ENCODE measurements at regions not wholly inside any gene's neighbourhood (a gene's known extent, or its start where the extent isn't known, plus 50 kb on each side); places are given as distances from the start of the nearest gene placed in this dataset.
"Not testable (repeated sequence)": the region's sequence is repeated elsewhere in the genome, so short reads cannot be mapped to it uniquely, and the experiment has no call there.

GRCh38 chr16:50449800-50450199 is 81.0 kb upstream of the BRD7 start:
- DNase-seq, result no peak

DNA sequence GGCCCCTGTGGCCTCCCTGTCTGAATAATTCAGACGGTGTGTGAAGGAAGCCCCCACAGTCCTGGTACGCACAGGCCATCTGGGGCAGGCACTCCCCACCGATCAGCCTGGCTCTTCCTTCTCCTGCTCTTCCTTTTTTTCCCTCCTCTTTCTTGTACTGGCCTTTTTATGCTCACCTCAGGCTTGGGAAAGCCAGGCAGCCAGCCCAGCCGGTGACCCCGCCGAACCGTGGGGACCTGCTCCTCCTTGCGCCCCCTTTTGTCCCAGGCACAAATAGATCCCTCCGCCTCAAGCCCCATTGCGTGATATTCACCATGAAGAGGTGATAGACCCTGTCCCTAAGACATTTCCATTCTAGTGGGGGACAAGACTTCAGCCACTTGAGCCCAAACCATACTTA is 80.2 kb upstream of the BRD7 start:
- no peak for DNase-seq

DNA sequence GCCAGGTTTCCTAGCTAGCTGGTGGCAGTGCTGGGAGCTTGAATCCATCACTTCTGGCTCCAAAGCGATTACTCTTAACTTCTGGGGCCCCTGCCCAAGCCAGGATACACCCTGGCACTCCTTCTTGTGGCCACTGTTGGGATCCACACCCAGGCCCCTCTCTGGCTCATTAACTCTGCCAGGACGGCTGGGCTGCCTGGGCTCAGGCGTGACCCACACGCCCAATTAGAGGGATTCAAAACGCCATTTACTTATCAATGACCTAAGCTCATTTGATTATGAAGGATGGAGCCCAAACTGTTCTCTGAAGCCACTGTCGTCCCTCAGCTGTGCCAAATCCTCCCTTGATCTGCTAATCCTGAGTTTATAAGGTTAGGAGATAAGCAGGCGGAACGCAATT is 79.7 kb upstream of the BRD7 start:
- no peak for DNase-seq

DNA sequence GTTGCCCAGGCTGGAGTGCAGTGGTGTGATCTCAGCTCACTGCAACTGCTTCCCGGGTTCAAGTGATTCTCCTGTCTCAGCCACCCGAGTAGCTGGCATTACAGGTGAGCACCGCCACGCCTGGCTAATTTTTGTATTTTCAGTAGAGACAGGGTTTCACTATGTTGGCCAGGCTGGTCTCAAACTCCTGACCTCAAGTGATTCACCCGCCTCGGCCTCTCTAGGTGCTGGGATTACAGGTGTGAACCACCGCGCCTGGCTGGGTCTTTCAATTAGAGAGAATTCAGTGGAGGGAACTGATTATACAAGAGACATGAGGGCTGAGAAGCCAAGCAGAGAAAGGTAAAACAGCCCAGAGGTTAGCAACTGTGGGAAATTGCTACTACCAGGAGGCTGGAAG is 78.6 kb upstream of the BRD7 start:
- not testable (repeated sequence) for DNase-seq

- no peak for DNase-seq
These were observed 78.1 kb upstream of the BRD7 start for GRCh38 chr16:50446861-50447260.

DNA sequence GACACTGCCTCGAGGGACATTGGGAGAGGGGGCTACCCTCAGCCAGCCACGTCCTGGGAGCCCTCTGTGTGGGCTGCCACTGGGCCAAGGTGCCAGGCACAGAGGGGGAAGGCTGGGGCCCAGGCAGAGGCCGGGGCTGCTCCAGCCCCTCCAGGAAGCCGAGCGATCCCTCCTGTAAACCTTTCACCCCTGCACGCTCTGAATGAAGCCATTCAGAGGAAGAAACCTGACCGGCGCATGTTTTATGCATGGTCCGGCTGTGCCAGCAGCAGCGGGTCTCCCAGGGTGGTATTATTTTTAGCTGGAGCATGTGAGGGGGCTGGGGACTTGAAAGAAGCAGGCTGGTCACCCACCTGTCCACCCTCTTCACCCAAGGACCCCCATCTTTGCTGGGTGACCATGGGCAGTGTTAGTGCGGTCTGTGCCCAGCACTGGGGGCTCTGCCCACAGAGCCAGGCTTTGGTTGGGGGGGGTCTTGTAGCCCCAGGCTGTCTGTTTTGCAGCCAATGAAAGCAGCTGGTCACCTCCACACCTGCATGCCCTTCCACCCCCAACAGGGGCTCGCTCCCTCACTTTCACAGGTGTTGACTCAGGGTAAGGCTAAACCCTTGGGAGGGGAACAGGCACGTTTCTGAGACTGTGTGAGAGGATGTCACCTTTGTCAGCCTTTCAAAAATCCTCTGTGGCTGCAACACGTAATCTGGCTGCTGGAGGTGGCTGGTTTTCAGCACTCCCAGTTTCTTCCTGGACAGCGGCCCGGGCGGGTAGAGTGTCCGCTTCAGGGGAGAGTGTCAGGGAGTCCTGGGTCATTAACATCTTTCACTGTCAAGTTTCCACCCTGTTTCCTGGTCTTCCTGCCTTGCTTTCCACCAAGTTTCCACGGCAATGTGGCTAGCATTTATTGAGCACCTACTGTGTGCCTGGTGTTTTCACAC is 77.1 kb upstream of the BRD7 start:
- no peak for DNase-seq

GRCh38 chr16:50444526-50444925 is 75.7 kb upstream of the BRD7 start:
- DNase-seq, result no peak

DNA sequence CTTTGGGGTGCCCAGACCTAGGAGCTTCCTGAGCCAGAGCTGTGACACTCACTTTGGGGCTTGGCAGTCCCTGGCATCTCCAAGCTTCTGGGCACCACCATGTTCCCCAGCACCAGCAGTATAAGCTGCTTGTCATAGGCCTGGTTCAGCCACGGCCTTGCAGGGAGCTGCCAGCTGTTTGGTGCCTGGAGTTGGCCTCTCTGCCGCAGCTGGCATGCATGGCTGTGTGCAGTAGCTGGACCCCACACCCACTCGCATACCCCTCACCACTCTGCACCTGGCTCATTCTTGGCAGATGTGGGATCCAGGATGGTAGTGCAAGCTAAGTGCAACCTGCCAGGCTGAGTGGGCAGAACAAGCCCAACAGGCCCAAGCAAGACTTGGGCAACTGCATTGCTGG is 73.4 kb upstream of the BRD7 start:
- no peak for DNase-seq

- no peak for DNase-seq
These were observed 72.8 kb upstream of the BRD7 start for GRCh38 chr16:50441486-50442157.

GRCh38 chr16:50440991-50441390 is 72.2 kb upstream of the BRD7 start:
- DNase-seq, result no peak

DNA sequence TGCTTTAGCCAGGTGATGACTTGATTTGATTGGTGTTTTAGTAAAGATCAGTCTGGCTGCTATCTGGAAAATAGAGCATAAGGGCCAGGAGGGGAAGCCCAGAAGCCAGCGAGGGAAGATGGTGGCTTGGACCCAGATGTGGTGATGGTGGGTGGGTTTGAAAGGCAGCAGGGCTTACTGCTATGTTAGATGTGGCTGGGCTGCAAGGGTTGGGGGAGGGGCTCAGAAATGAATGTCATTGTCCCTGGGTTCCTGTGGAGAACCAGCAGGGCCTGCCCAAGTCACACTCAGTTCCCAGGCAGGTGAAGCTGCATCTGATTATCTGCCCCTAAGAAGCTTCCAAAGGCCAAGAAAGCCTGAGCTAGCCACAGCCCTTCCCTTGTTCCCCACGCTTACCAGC is 71.7 kb upstream of the BRD7 start:
- DNase-seq, result no peak

- no peak for DNase-seq
These were observed 69.1 kb upstream of the BRD7 start for GRCh38 chr16:50437769-50438437.

GRCh38 chr16:50436271-50436670 is 67.5 kb upstream of the BRD7 start:
- no peak for DNase-seq

DNA sequence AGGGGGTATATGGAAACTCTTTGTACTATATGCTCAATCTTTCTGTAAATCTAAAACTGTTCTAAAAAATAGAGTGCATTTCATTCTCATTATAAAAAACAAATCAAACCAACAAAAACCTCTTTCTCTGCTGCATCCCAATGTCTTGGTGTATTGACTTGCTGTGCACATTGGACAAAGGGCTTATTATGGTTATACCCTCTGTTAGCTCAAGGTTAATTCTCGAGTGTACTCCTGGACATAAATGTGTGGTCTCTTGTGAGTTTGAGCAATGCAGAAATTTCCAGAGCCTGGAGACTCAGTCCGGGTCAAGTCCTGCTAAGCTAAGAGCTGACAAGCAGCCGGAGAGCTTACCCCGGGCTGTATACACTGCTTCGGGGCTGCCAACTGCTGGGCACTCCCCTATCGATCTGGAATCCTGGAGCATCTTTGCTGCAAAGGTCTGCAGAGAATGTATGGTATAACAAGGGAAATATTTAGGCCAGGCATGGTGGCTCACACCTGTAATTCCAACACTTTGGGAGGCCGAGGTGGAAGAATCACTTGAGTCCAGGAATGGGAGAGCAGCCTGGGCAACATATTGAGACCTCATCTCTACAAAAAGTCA is 66.2 kb upstream of the BRD7 start:
- no peak for DNase-seq

GRCh38 chr16:50430076-50430475 is 61.3 kb upstream of the BRD7 start:
- no peak for DNase-seq

DNA sequence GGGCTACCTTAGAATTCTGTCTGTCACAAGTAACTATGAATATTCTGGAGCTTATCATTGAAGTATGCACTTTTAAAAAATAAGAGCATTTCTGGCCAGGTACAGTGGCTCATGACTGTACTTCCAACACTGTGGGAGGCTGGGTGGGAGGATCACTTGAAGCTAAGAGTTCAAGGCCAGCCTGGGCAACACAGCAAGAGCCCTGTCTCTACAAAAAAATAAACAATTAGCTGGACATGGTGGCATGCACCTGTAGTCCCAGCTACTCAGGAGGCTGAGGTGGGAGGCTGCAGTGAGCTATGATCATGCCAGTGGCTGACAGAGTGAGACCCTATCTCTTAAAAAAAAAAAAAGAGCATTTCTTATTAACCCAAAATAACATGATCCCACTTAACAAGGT is 60.0 kb upstream of the BRD7 start:
- no peak for DNase-seq

- DNase-seq, result no peak
These were observed 59.3 kb upstream of the BRD7 start for GRCh38 chr16:50428116-50428515.

GRCh38 chr16:50427107-50427506 is 58.3 kb upstream of the BRD7 start:
- DNase-seq, result no peak

DNA sequence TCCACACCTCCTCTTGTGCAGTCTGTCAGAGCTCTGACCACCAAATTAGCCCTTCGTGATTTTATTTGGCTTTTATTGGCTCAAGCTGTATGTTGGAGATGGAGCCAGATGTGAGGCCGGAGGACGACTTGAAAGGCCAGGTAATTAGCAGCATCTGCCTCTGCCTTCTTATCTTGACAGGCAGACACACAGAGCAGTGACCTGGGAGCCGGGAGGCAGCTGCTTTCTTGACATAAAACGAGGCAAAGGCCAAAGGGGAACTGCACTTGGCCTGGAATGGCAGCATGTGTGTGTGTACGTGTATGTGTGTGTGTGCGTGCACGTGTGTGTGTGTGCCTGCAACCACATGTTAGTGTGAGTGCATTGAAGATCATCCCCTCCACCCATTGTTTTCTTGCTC is 56.9 kb upstream of the BRD7 start:
- no peak for DNase-seq

DNA sequence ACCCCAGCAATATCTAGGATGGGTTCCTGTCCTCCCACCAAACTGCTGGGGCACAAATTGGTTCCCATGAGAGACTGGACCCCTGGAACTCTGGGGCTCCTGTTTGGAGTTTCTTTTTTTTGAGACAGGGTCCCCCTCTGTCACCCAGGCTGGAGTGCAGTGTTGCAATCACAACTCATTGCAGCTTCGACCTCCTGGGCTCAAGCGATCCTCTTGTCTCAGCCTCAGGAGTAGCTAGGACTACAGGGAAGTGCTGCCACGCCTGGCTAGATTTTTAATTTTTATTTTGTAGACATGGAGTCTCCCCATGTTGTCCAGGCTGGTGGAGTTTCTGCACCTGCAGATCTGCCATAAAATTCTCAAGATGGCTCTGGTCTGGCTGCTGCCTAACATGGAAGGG is 56.3 kb upstream of the BRD7 start:
- no peak for DNase-seq

GRCh38 chr16:50422926-50423325 is 54.1 kb upstream of the BRD7 start:
- no peak for DNase-seq

DNA sequence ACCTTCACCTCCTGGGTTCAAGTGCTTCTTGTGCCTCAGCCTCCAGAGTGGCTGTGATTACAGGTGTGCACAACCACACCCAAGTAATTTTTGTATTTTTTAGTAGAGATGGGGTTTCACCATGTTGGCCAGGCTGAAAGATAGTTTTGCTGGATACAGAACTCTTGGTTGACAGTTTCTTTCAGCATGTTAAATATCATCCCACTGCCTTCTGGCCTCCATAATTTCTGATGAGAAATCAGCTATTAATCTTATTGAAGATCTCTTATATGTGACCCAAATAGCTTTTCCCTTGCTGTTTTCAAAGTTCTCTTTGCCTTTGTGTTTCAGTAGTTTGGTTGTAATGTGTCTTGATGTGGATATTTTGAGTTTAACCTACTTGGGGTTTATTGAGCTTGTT is 50.3 kb upstream of the BRD7 start:
- DNase-seq, result no peak
